ENCODE measurements at regions not wholly inside any gene's neighbourhood (a gene's known extent, or its start where the extent isn't known, plus 50 kb on each side); places are given as distances from the start of the nearest gene placed in this dataset.
A peak's percentile ranks its signal among the peaks of the same experiment; 100 is the strongest.

GRCh38 chr7:111676167-111676566 lies 113.9 kb upstream of the IMMP2L start:
- DNase-seq = no peak

- DNase-seq = no peak
Observed at GRCh38 chr7:111672901-111673300, 110.6 kb upstream of the IMMP2L start.

DNA sequence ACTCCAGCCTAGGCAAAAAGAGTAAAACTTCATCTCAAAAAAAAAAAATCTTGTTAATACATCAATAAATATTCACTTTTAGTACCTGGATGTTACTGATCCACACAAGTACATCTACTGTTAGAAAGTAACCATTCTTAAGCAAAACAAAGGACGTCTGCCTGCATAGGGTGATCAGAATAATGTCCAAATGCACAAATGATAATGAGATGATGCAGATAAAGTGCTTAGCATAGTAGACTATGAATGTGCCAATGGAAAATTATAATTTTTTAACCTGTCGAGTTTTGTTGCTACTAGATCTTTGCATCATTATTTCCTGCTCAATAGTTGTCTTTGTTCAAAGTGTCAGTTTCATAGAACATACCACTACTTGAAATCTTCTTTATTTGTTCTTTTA lies 109.6 kb upstream of the IMMP2L start:
- no peak for DNase-seq

DNA sequence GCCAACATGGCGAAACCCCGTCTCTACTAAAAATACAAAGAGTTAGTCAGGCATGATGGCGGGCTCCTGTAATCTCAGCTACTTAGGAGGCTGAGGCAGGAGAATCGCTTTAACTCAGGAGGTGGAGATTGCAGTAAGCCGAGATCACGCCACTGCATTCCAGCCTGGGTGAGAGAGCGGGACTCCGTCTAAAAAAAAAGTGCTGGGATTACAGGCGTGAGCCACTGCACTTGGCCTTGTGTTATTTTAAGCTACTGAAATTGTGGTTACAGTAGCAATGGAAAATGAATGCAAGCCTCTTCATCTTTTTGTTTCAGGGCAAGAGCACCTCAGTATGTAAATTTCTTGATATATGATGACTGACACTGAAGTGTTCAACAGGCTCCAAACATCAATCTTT lies 106.4 kb upstream of the IMMP2L start:
- no peak for DNase-seq

- DNase-seq = no peak
Observed at GRCh38 chr7:111667488-111667887, 105.2 kb upstream of the IMMP2L start.

GRCh38 chr7:111666260-111666659 lies 104.0 kb upstream of the IMMP2L start:
- DNase-seq = no peak

DNA sequence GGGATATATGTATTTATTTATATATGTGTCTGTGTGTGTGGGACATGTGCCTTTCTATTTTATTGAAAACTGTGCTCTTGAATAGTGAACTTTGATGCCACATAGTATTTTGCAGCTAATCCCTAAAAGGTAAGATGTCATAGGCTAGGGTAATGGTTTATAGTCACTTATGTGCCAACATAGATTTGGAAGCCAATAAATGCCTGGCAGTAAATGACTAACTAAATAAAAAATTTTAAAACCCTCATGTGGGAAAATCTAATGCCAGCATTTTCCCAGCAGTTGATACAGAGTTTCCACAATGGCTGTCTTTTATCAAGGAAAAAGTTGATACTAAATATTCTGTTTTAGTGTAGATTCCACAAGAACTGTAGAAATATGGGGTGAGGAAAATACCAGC lies 101.5 kb upstream of the IMMP2L start:
- no peak for DNase-seq

- DNase-seq = no peak
Observed at GRCh38 chr7:111662386-111662785, 100.1 kb upstream of the IMMP2L start.

DNA sequence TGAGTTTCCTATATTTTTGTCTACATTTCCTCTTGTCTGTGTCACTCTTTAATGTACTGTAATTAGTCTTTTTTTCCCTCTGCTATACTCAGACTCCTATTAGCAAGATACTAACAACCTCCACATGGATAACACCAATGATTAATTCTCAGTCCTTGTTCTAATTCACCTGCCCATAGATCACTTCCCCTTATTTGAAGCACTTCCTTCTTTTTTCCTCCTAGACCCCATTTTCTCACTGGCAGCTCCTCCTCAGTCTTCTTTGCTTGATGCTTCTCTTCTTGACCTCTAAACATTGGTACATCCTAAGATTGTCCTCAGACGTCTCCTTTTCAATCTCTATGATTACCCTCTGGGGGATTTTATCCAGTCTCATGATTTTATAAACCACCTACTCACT lies 98.2 kb upstream of the IMMP2L start:
- no peak for DNase-seq

DNA sequence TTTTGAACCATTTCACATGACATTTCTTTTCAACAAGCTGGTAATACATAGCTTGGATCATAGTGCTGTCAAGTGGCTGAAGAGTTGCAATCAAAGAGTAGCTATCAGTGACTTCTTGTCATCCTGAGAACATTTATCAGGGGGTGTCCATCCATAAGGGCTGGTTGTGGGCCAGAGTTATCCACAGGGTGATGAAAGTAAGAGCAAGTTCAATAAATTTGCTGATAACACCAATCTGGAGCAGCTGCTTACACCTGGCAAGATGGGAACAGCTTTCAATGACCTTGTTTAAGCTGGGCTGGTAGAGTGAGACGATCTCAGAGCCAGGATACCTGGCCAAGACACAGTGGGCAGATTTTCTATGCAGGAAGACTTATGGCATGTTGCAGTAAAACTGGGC lies 96.3 kb upstream of the IMMP2L start:
- no peak for DNase-seq

DNA sequence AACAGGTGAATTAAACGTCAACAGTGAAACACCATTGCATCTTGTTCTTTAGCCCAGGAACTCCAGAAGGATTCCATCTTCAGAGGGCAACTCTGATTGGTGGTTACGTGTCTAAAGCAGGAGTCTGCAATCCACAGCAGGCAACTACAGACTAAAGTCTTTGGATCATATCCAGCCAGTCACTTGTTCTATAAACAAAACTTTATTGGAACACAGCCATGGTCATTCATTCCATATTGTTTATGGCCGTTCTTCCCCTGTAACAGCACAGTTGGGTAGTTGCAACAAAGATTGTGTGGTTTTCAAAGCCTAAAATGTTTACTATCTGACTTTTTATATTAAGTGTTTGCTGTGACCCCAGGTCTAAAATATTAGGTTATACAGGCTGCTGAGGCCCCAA lies 94.7 kb upstream of the IMMP2L start:
- DNase-seq = no peak

DNA sequence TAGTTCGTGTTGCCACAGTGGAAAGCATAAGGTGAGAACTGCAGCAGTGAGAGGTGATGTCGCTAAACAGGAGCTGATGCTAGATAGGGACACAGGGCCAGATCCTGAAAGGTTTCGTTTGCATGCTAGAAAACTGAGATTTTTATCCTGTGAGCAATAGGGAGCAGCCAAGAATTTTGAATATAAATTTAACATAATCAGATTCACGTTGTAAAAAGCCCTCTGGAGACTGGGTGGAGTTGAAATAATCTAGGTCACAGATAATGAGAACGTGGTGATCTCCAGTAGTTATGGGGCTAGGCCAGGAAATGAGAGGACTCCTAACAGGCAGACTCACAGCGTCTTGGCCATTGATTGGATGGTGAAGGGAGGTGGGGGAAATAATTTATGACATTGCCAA lies 92.1 kb upstream of the IMMP2L start:
- DNase-seq = no peak

- no peak for DNase-seq
Observed at GRCh38 chr7:111653846-111654245, 91.6 kb upstream of the IMMP2L start.

- no peak for DNase-seq
Observed at GRCh38 chr7:111650456-111650999, 88.2 kb upstream of the IMMP2L start.

DNA sequence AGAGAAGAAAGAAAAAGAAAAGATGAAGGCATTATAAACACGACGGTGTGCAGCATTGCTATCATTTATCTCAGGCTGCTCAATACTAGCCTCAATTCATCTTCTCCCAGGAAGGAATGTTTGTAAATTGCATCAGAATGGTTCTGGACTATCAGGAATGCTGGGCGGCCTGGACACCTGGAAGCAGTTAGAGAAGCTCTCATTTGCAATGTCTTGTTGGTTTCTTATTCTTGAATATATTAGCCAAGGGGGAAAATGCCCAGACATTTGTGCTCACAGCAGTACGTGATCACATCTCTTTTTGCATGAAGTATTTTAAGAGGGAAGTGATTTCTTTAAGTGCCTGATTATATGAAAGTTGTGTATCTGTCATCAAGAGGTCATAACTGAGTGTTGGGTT lies 85.6 kb upstream of the IMMP2L start:
- no peak for DNase-seq

- peak in 1 of 2 experiments; percentile 33 for DNase-seq
Observed at GRCh38 chr7:111644595-111644994, 82.3 kb upstream of the IMMP2L start.

DNA sequence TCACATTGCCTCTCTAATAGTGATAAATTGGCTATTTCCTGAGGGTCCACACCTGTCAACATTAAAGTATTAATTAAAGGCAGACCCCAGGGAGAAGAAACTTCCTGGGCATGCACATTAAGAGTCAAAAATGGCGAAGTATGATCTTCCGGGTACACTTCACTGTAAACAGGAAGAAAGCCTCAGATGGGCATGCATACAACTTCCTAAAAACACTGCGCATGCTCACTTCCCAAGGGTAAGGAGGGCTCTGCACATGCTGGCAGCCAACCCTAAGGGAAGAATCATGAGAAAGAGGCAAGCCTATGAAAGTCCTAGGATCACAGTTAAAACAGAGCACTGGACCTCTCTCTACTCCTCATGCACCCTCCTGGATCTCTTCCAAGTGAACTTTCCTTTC lies 80.1 kb upstream of the IMMP2L start:
- no peak for DNase-seq

DNA sequence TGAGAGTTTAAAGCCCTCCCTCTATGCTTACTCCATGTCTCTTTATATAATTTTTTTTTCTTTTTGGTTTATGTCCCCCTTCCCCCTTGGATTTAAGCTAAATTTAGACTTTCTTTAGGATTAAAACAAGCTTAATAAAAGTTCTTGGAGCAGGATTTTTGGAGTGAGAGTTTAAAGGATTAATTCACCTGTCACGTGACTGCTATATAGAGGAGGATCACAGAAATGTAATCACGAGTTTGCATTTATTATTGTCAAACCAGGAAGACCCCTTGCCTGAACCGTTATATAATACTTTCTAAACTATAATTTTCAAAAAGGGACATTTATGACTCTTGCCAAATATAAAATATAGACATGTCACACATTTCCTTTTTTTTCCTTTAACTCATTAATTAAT lies 78.1 kb upstream of the IMMP2L start:
- DNase-seq = no peak

GRCh38 chr7:111639934-111640333 lies 77.6 kb upstream of the IMMP2L start:
- DNase-seq = no peak

DNA sequence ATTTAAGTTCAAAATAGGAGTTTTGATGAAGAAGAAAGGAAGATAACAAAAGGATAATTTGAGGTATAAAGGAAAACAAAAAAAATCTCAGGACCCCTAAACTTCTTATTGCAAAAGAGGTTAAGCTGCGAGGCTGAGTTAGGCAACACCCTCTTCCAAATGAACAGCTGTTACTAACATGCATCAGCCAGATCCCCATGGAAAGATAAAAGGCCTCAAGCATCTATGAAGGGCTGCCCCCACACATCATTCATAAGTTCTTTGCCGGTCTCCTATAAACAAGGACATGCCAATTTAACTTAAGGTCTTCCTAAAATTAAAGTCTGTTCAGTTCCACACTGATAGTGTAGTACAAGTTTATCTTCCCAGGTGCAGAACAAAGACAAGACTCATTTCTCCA lies 75.8 kb upstream of the IMMP2L start:
- DNase-seq = no peak

DNA sequence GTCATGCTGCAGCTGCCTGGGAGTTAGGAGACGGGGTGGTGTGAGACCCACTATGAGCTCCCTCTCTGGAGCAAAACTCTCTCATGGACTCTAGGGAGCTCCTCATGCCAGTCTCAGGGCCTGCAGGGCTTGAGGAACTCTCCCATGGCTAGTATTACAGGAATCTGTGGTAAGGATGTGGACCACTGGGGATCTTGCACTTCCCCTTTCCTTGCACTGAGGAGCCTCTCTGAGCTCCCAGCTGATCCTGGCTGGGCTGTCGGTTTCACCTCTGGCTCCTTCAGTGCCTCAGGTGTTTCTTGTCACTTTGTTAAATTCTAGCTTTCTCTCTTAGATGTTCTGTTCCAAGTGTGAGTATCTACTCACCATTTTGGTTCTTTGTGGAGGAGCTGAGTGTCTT lies 71.6 kb upstream of the IMMP2L start:
- no peak for DNase-seq

GRCh38 chr7:111630862-111631261 lies 68.6 kb upstream of the IMMP2L start:
- DNase-seq = no peak

DNA sequence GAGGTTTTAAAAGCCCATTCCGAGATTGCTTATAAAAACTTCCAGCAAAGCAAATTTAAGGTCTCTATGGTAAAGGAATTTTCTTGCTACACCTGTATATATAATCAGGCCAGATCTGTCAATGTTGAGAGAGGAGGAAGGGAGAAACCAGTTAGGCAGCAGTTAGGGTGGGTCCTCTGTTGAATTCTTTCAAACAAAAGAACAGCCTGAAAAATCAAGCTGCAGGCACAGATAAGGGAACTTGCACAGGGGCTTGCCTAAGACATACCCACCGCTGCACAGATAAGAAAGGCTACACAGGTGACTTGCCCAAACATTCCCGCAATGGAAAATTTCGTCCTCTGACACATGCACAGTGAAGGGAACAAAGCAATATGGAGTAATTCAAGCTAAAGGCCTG lies 59.8 kb upstream of the IMMP2L start:
- DNase-seq = no peak

Data from NCI-H526 (cell line).